ENCODE measurements at regions not wholly inside any gene's neighbourhood (a gene's known extent, or its start where the extent isn't known, plus 50 kb on each side); places are given as distances from the start of the nearest gene placed in this dataset.

GRCh38 chr12:92493816-92494215 lies 209.0 kb upstream of the PLEKHG7 start:
- H3K9me3 Mint-ChIP-seq (ENCODE audit: unreplicated experiment): no peaks in the 10 kb centered on the region
- POLR2A ChIA-PET: no interaction called here

GRCh38 chr12:92492995-92493394 lies 209.8 kb upstream of the PLEKHG7 start:
- no peak overlapping the region for H3K4me3 ChIP-seq (ENCODE audit: low read depth, low read length)
- no peaks in the 10 kb centered on the region for H3K4me1 ChIP-seq
- no peaks in the 10 kb centered on the region for H3K36me3 ChIP-seq (ENCODE audit: control insufficient read depth, insufficient read depth, low read length)
- TF ChIP-seq, protein P1, sequence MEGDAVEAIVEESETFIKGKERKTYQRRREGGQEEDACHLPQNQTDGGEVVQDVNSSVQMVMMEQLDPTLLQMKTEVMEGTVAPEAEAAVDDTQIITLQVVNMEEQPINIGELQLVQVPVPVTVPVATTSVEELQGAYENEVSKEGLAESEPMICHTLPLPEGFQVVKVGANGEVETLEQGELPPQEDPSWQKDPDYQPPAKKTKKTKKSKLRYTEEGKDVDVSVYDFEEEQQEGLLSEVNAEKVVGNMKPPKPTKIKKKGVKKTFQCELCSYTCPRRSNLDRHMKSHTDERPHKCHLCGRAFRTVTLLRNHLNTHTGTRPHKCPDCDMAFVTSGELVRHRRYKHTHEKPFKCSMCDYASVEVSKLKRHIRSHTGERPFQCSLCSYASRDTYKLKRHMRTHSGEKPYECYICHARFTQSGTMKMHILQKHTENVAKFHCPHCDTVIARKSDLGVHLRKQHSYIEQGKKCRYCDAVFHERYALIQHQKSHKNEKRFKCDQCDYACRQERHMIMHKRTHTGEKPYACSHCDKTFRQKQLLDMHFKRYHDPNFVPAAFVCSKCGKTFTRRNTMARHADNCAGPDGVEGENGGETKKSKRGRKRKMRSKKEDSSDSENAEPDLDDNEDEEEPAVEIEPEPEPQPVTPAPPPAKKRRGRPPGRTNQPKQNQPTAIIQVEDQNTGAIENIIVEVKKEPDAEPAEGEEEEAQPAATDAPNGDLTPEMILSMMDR (IDR thresholded peaks at IDR 0.05; ENCODE audit: insufficient read depth in 1 of 2, low read depth in 1 of 2, low read length in 1 of 2, severe bottlenecking in 1 of 2, unreplicated experiment in 1 of 2): no peak
- Mint-ChIP-seq H3K36me3 (ENCODE audit: insufficient read depth, unreplicated experiment) (no peaks in the 10 kb centered on the region), H3K27ac (ENCODE audit: unreplicated experiment) (no peak overlapping the region), H3K4me3 (ENCODE audit: unreplicated experiment) (no peak overlapping the region), H3K27me3 (ENCODE audit: insufficient read depth, unreplicated experiment) (peaks cover 3% of the 10 kb centered on the region), H3K4me1 (ENCODE audit: low read depth, unreplicated experiment) (no peaks in the 10 kb centered on the region), H3K9me3 (ENCODE audit: unreplicated experiment) (no peaks in the 10 kb centered on the region)
- no peaks in the 10 kb centered on the region; the same call in 1 of the 2 replicates for H3K27me3 ChIP-seq (replicated peaks; ENCODE audit: control insufficient read depth, insufficient read depth, low read length)
- ChIA-PET POLR2A (no interaction called here), CTCF (no interaction called here)
- no peak for DNase-seq
- BruUV-seq (replicated peaks): no TSS peak
- intact Hi-C loops (cut with micrococcal nuclease; ENCODE audit: unreplicated experiment): no loop called here
- no peaks in the 10 kb centered on the region for H3K9me3 ChIP-seq

More at GRCh38 chr12:92493816-92494215, 209.0 kb upstream of the PLEKHG7 start:
- TF ChIP-seq, protein P1 (IDR thresholded peaks at IDR 0.05; ENCODE audit: insufficient read depth in 1 of 2, low read depth in 1 of 2, low read length in 1 of 2, severe bottlenecking in 1 of 2, unreplicated experiment in 1 of 2): no peak
- H3K4me3 Mint-ChIP-seq (ENCODE audit: unreplicated experiment): no peak overlapping the region
- H3K9me3 ChIP-seq: no peaks in the 10 kb centered on the region
- no TSS peak for BruUV-seq (replicated peaks)
- no peak overlapping the region for H3K4me3 ChIP-seq (ENCODE audit: low read depth, low read length)
- no peaks in the 10 kb centered on the region for H3K4me1 Mint-ChIP-seq (ENCODE audit: low read depth, unreplicated experiment)
- peaks cover 3% of the 10 kb centered on the region for H3K27me3 Mint-ChIP-seq (ENCODE audit: insufficient read depth, unreplicated experiment)
- H3K27ac Mint-ChIP-seq (ENCODE audit: unreplicated experiment): no peak overlapping the region
- no peaks in the 10 kb centered on the region for H3K36me3 Mint-ChIP-seq (ENCODE audit: insufficient read depth, unreplicated experiment)
- no peaks in the 10 kb centered on the region; the same call in 1 of the 2 replicates for H3K27me3 ChIP-seq (replicated peaks; ENCODE audit: control insufficient read depth, insufficient read depth, low read length)
- H3K36me3 ChIP-seq (ENCODE audit: control insufficient read depth, insufficient read depth, low read length): no peaks in the 10 kb centered on the region
- CTCF ChIA-PET: no interaction called here
- no peaks in the 10 kb centered on the region for H3K4me1 ChIP-seq
- DNase-seq: no peak
- intact Hi-C loops (cut with micrococcal nuclease; ENCODE audit: unreplicated experiment): no loop called here

GRCh38 chr12:92492291-92492690 lies 210.5 kb upstream of the PLEKHG7 start:
- H3K9me3 Mint-ChIP-seq (ENCODE audit: unreplicated experiment): no peaks in the 10 kb centered on the region
- Histone ChIP-seq H3K27me3 (replicated peaks; ENCODE audit: control insufficient read depth, insufficient read depth, low read length) (no peaks in the 10 kb centered on the region; the same call in 1 of the 2 replicates), H3K9me3 (no peaks in the 10 kb centered on the region), H3K4me1 (no peaks in the 10 kb centered on the region), H3K4me3 (ENCODE audit: low read depth, low read length) (no peak overlapping the region), H3K36me3 (ENCODE audit: control insufficient read depth, insufficient read depth, low read length) (no peaks in the 10 kb centered on the region)
- no TSS peak for BruUV-seq (replicated peaks)
- peaks cover 3% of the 10 kb centered on the region for H3K27me3 Mint-ChIP-seq (ENCODE audit: insufficient read depth, unreplicated experiment)
- no peaks in the 10 kb centered on the region for H3K36me3 Mint-ChIP-seq (ENCODE audit: insufficient read depth, unreplicated experiment)
- ChIA-PET CTCF (no interaction called here), POLR2A (no interaction called here)
- H3K27ac Mint-ChIP-seq (ENCODE audit: unreplicated experiment): no peak overlapping the region
- DNase-seq: no peak
- H3K4me1 Mint-ChIP-seq (ENCODE audit: low read depth, unreplicated experiment): no peaks in the 10 kb centered on the region
- TF ChIP-seq, protein P1 (IDR thresholded peaks at IDR 0.05; ENCODE audit: insufficient read depth in 1 of 2, low read depth in 1 of 2, low read length in 1 of 2, severe bottlenecking in 1 of 2, unreplicated experiment in 1 of 2): no peak
- no peak overlapping the region for H3K4me3 Mint-ChIP-seq (ENCODE audit: unreplicated experiment)
- intact Hi-C loops (cut with micrococcal nuclease; ENCODE audit: unreplicated experiment): no loop called here

All from Caco-2 (cell line).